Fibroblast of villous mesenchyme (primary cell): ENCODE measurements at regions not wholly inside any gene's neighbourhood (a gene's known extent, or its start where the extent isn't known, plus 50 kb on each side); places are given as distances from the start of the nearest gene placed in this dataset.

Experiments
- DNase-seq: peaks from one replicate; pipeline ENCODE4 v3.0.0-alpha.2; 2010; ENCODE audit warnings: low read depth
- H3K4me3 ChIP-seq: 2 replicates; pipeline ENCODE4 v1.5.1; 2011; ENCODE audit warnings: low read depth, mild to moderate bottlenecking, low read length
- TF ChIP-seq, protein P1 (sequence below): IDR thresholded peaks from 2 replicates; pipeline ENCODE4 v1.5.1; 2012; ENCODE audit warnings: low read depth, mild to moderate bottlenecking, low read length; ENCODE audit not compliant: insufficient read depth

DNA sequence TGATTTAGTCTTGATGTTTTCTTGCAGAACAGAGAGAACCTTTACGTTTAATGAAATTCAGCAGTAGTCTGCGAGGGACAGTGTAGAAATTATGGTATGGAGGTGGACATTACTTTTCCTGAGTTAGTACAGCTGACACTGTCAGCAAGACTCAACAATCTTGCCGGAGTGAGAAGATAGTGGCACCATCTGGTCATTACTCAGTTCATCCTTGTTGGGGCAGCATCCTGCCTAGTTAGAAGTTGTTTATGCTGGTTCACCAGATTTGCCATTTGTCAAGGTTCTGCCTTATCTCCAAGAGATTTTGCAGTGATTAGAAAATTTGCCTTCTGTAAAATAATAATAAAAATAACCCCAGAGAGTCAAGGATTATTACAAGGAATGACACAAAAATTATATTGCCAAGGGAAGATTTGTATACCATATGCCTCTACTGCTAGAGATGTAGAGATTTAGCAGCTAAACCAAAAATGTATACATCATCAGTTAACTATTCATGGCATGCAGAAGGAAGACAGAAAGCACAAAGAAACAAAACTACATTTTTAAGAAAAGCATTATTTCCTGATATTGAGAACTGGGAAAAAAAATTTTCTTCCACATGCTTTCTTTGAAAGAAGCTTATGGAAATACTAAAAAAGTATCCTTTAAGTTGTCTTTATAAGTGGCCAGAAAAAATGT lies 1967.4 kb downstream of the NCAM2 start:
- no peak for DNase-seq
- TF ChIP-seq, protein P1, sequence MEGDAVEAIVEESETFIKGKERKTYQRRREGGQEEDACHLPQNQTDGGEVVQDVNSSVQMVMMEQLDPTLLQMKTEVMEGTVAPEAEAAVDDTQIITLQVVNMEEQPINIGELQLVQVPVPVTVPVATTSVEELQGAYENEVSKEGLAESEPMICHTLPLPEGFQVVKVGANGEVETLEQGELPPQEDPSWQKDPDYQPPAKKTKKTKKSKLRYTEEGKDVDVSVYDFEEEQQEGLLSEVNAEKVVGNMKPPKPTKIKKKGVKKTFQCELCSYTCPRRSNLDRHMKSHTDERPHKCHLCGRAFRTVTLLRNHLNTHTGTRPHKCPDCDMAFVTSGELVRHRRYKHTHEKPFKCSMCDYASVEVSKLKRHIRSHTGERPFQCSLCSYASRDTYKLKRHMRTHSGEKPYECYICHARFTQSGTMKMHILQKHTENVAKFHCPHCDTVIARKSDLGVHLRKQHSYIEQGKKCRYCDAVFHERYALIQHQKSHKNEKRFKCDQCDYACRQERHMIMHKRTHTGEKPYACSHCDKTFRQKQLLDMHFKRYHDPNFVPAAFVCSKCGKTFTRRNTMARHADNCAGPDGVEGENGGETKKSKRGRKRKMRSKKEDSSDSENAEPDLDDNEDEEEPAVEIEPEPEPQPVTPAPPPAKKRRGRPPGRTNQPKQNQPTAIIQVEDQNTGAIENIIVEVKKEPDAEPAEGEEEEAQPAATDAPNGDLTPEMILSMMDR, result no peak
- H3K4me3 ChIP-seq, result no peak overlapping the region

DNA sequence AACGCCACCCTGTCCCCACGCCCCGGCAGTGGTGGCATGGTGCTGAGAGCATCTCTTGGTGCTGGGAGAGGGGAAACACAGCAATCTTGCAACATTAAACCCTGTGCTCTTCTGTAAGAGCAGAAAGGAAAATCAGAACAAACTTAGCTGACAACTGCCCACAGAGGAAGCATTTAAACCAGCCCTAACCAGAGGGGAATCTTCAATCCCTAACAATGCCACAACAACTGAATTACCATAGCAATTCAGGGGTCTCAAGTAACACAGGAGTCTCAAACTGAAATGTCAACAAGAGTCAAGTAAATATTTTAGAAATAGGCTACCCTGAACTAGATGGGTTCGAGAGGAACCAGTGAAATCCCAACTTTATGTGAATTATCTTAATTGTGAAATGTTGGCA lies 1983.6 kb downstream of the NCAM2 start:
- no peak overlapping the region for H3K4me3 ChIP-seq
- DNase-seq, result no peak
- TF ChIP-seq, protein P1, result no peak

DNA sequence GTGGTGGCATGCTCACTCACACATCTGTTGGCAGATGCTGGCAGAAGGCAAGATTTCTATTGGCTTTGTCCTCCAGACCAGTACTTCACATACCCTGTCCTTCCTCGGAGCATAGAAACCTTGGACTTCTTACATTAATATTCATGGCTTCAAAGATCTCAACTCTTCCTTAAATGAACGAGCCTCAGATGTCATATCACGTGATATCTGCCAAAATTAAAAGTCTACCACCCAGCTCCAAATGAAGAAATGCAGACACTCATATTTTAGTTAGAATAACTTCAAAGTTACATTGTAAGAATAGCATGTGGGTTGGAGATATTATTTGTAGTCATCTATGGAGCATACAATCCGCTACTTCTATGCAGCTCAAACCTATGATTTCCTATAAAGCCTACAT lies 1994.9 kb downstream of the NCAM2 start:
- no peak overlapping the region for H3K4me3 ChIP-seq
- TF ChIP-seq, protein P1, result no peak
- DNase-seq, result no peak

DNA sequence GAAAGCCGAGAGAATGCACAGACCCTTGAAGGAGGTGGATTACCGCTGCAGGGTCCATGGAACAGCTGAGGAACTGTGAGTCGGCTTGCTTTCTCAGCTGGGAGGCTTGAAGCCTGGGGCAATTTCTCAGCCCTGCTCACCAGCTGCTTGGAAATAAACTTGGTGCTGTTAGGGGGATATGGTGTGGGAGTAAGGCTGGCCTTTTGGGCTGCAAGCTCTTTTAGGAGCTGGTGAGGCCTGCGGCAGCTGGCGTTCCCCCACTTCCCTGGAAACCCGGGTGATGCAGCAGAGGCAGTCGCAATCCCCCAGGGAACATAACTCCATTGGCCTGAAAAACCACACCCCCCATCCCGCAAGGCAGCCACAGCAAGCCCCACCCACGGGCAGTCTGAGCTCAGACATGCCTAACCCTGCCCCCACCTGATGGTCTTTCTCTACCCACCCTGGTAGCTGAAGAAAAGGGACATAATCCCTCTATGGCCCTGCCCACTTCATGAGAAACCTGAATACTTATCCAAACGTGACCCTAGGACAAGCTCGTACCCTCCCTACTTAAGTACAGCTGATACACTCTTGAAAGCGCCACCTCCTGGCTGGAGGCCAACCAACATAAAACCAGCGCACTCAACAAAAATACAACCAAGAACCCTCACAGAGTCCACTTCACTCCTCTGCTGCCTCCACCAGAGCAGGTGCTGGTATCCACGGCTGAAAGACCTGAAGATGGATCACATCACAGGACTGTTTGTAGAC lies 1995.8 kb downstream of the NCAM2 start:
- DNase-seq, result no peak
- no peak overlapping the region for H3K4me3 ChIP-seq
- TF ChIP-seq, protein P1, result no peak

DNA sequence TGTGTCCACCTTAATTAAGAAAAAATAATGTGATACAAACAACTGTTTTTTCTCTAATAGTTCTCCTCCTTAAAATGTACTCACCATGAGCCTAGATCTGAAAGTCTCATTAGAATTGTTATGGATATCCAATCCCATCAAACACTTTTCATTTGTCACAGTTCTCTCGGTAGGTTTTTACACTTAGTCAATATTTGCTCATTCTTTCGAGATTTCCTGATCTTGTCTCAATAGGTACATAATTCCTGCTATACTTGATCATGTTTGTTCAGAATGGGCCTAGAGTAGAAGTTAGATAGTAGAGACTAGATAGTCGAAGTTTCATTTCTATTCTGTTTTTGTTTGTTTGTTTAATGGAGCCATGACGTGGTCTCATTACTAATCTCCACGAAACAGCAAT lies 2005.7 kb downstream of the NCAM2 start:
- DNase-seq, result no peak
- no peak overlapping the region for H3K4me3 ChIP-seq
- TF ChIP-seq, protein P1, result no peak

DNA sequence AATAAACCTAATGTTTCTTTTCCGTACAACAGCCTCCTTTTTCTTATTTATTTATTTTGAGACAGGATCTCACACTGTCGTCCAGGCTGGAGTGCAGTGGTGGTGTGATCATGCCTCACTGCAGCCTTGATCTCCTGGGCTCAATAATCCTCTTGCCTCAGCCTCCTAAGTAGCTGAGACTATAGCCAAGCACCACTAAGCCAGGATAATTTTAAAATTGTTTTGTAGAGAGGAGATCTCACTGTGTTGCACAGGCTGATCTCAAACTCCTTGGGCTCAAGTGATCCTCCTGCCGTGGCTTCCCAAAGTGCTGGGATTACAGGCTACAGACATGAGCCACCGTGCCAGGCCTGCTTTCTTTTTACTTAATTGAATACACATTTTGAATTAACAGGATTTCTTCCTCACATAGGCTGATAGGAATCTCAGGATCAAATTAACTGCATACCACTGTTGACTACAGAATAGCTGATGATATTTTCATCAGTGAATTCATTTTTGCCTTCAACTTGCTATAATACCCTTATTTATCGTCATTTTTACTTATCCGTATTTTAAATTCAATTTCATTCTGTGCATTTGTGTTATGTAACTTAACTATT lies 2010.5 kb downstream of the NCAM2 start:
- no peak overlapping the region for H3K4me3 ChIP-seq
- no peak for DNase-seq
- TF ChIP-seq, protein P1, result no peak
